Ovary (tissue), 7 donors: ENCODE measurements at regions not wholly inside any gene's neighbourhood (a gene's known extent, or its start where the extent isn't known, plus 50 kb on each side); places are given as distances from the start of the nearest gene placed in this dataset.
"Not testable (repeated sequence)": the region's sequence is repeated elsewhere in the genome, so short reads cannot be mapped to it uniquely, and the experiment has no call there.

Experiments
- DNase-seq, 5 donors: peaks; one replicate each; pipeline ENCODE4 v3.0.0-alpha.2; 2019 to 2020
- H3K27ac ChIP-seq, 2 donors: fragments of 200-600 bp; one replicate each; pipeline versions ENCODE4 v1.5.1 to v1.8.0; 2019 to 2022
- H3K27me3 ChIP-seq: fragments of 200-600 bp; one replicate; pipeline ENCODE4 v1.8.0; 2022
- H3K36me3 ChIP-seq: fragments of 200-600 bp; sonication (generic); one replicate; pipeline ENCODE4 v1.5.1; 2019
- H3K4me1 ChIP-seq: one replicate; pipeline ENCODE4 v1.8.1; 2013; ENCODE audit warnings: mild to moderate bottlenecking, moderate library complexity; ENCODE audit not compliant: insufficient read depth
- H3K4me3 ChIP-seq: fragments of 200-600 bp; sonication (generic); one replicate; pipeline ENCODE4 v1.5.1; 2017
- H3K9me3 ChIP-seq, 2 donors: fragments of 200-600 bp in 1 of 2; sonication (generic) in 1 of 2; one replicate each; pipeline versions ENCODE4 v1.5.1 to v1.8.1; 2013 to 2019; ENCODE audit warnings: mild to moderate bottlenecking in 1 of 2, moderate library complexity in 1 of 2
- EP300 ChIP-seq: sonication (generic); formaldehyde crosslinking; IDR thresholded peaks from one replicate; pipeline ENCODE4 v1.6.1; 2017; ENCODE audit warnings: antibody characterized with exemption
- POLR2A ChIP-seq: fragments of 450-650 bp; IDR thresholded peaks from one replicate; pipeline ENCODE4 v1.6.1; 2017; ENCODE audit warnings: antibody characterized with exemption, mild to moderate bottlenecking, moderate library complexity
- WGBS, 3 donors: extraction: QIAGEN DNeasy Blood & Tissue Kit in 1 of 3; methylation state at CpG; one replicate each; pipeline versions ENCODE4 v1.1.5 to v1.1.7; 2013 to 2017; 5-methylcytosine and 5-hydroxymethylcytosine counted together
- intact Hi-C, 4 donors: fragments of 100-400 bp; cut with DNase I; formaldehyde crosslinking; loops; one replicate each; pipeline versions ENCODE4 v1.11.0 to v1.15.1; 2022 to 2023
- TF ChIP-seq, protein P1 (sequence below), 3 donors: fragments of 450-650 bp in 2 of 3; fragments of 200-600 bp in 1 of 3; IDR thresholded peaks; one replicate each; pipeline versions ENCODE4 v1.5.1 to v1.8.0; 2016 to 2022; ENCODE audit warnings: antibody characterized with exemption in 3 of 3, mild to moderate bottlenecking in 1 of 3
- donor health status: DM: no; HTN: no; CAD: no; lungs with moderate emphysema.
- donor health status: DM: no; HTN: no; CAD: no.
- donor health status: Bipolar disorder and iron deficiency.
- donor health status: DM: no; HTN: no; CAD: no.
- donor health status: DM: yes; HTN: yes; CAD: no.

DNA sequence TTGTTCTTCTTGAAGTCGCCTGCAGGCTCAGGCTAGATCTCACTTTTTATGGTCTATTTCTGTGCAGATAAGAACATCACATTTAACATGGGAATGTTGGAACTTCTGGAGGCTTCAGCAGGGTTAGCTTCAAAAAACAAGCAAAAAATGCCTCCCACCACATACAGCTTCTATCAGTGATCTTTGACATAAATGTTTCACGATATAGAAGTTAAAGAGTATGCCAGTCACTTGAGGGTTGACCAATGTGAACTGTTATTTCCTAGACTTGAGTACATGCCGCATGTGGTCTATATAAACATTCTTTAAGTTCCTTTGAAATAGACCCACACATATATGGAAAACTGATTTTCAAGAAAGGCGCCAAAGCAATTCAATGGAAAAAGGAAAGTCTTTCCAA lies 219.2 kb upstream of the KLF14 start:
- 80 to 89% (median 87%) methylated on average over 4 of the region's 4 CpGs for WGBS, 3 donors
- Histone ChIP-seq H3K4me3 (no peak overlapping the region), H3K4me1 (peaks cover 6% of the 10 kb centered on the region), H3K36me3 (no peaks in the 10 kb centered on the region), H3K9me3 (no peaks in the 10 kb centered on the region), H3K27ac (no peak overlapping the region), H3K27me3 (no peaks in the 10 kb centered on the region)
- no peak for DNase-seq
- TF ChIP-seq POLR2A = no peak
- TF ChIP-seq EP300 = no peak
- TF ChIP-seq, protein P1, sequence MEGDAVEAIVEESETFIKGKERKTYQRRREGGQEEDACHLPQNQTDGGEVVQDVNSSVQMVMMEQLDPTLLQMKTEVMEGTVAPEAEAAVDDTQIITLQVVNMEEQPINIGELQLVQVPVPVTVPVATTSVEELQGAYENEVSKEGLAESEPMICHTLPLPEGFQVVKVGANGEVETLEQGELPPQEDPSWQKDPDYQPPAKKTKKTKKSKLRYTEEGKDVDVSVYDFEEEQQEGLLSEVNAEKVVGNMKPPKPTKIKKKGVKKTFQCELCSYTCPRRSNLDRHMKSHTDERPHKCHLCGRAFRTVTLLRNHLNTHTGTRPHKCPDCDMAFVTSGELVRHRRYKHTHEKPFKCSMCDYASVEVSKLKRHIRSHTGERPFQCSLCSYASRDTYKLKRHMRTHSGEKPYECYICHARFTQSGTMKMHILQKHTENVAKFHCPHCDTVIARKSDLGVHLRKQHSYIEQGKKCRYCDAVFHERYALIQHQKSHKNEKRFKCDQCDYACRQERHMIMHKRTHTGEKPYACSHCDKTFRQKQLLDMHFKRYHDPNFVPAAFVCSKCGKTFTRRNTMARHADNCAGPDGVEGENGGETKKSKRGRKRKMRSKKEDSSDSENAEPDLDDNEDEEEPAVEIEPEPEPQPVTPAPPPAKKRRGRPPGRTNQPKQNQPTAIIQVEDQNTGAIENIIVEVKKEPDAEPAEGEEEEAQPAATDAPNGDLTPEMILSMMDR (IDR thresholded peaks at IDR 0.05) = no peak
- intact Hi-C loops = no loop called here

DNA sequence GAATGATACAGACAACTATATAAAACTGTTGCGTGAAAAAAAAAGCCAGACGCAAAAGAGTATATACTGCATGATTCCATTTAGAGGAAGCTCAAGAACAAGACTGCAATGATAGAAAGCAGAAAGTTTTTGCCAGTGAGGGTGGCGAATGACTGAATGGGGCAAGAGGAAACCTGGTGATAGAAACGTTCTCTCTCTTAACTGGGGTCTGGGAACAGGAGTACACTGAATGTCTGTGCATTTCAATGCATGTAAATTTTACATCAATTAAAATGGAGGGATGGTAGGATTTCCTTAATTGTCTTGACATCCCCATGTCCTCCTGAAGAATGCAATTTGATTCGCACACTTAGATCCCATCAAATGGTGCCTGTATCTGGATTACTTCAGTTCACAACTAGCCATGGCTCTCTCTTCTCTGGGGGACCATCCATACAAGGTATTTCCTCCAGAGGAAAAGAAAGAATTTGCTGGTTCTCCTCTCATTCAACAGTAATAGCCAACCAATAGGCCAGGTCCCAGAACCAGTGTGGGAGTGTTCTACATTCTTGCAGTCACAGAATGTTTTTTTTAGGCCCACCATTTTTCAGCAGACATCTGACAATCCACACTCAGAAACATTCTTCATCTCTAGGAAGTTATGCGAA lies 221.0 kb upstream of the KLF14 start:
- Histone ChIP-seq H3K36me3 (no peaks in the 10 kb centered on the region), H3K27me3 (no peaks in the 10 kb centered on the region), H3K4me3 (no peak overlapping the region), H3K27ac (no peak overlapping the region), H3K4me1 (peaks cover 8% of the 10 kb centered on the region), H3K9me3 (no peaks in the 10 kb centered on the region)
- no peak for DNase-seq
- no peak for TF ChIP-seq POLR2A
- 94 to 96% (median 94%) methylated on average over 6 of the region's 6 CpGs for WGBS, 3 donors
- intact Hi-C loops = no loop called here

- DNase-seq = no peak
- H3K36me3 ChIP-seq = no peaks in the 10 kb centered on the region
- no peak overlapping the region for H3K27ac ChIP-seq
- H3K4me1 ChIP-seq = peaks cover 8% of the 10 kb centered on the region
- H3K27me3 ChIP-seq = no peaks in the 10 kb centered on the region
- intact Hi-C loops = no loop called here
- no peaks in the 10 kb centered on the region for H3K9me3 ChIP-seq
- H3K4me3 ChIP-seq = no peak overlapping the region
- TF ChIP-seq, protein P1 (IDR thresholded peaks at IDR 0.05) = no peak
- no peak for TF ChIP-seq POLR2A
- no peak for TF ChIP-seq EP300
These were observed 221.5 kb upstream of the KLF14 start for GRCh38 chr7:130955565-130955919.

GRCh38 chr7:130956417-130957136 lies 222.6 kb upstream of the KLF14 start:
- no peaks in the 10 kb centered on the region for H3K36me3 ChIP-seq
- H3K27me3 ChIP-seq = no peaks in the 10 kb centered on the region
- TF ChIP-seq POLR2A (no peak), EP300 (no peak)
- TF ChIP-seq, protein P1 (IDR thresholded peaks at IDR 0.05) = no peak
- WGBS, 3 donors = 65 to 71% (median 69%) methylated on average over 7 of the region's 7 CpGs
- peak overlapping the region in 1 of 2 donors; percentile 4 for H3K27ac ChIP-seq
- H3K4me1 ChIP-seq = peaks cover 6% of the 10 kb centered on the region
- no peaks in the 10 kb centered on the region for H3K9me3 ChIP-seq
- intact Hi-C loops = no loop called here
- H3K4me3 ChIP-seq = no peak overlapping the region
- DNase-seq = no peak

- TF ChIP-seq EP300 = no peak
- no peak for TF ChIP-seq POLR2A
- TF ChIP-seq, protein P1 (IDR thresholded peaks at IDR 0.05) = no peak
- H3K27me3 ChIP-seq = no peaks in the 10 kb centered on the region
- no peaks in the 10 kb centered on the region for H3K9me3 ChIP-seq
- no peak overlapping the region for H3K27ac ChIP-seq
- intact Hi-C loops = no loop called here
- WGBS, 3 donors = 29 to 43% (median 41%) methylated on average over 2 of the region's 2 CpGs
- DNase-seq = no peak
- no peak overlapping the region for H3K4me3 ChIP-seq
- no peaks in the 10 kb centered on the region for H3K36me3 ChIP-seq
- peaks cover 9% of the 10 kb centered on the region for H3K4me1 ChIP-seq
These were observed 223.1 kb upstream of the KLF14 start for GRCh38 chr7:130957137-130957513.

- H3K4me3 ChIP-seq, intact Hi-C loops, H3K36me3 ChIP-seq, H3K27ac ChIP-seq, DNase-seq, H3K9me3 ChIP-seq, H3K27me3 ChIP-seq: not testable (repeated sequence)
- WGBS, 3 donors = 90 to 96% (median 92%) methylated on average over 6 of the region's 6 CpGs
- peaks cover 13% of the 10 kb centered on the region for H3K4me1 ChIP-seq
These were observed 223.9 kb upstream of the KLF14 start for GRCh38 chr7:130957722-130958435.
